Stimulated activated naive CD8-positive, alpha-beta T cell treated with anti-CD3 and anti-CD28 coated beads, Interleukin-15, Interleukin-2, amounts not matched to agents 100 U/mL and 50 U/mL, for 24 hours (primary cell): ENCODE measurements at regions not wholly inside any gene's neighbourhood (a gene's known extent, or its start where the extent isn't known, plus 50 kb on each side); places are given as distances from the start of the nearest gene placed in this dataset.
"Not testable (repeated sequence)": the region's sequence is repeated elsewhere in the genome, so short reads cannot be mapped to it uniquely, and the experiment has no call there.

ENCODE experiments used
- ATAC-seq: fragments of 150-1000 bp; cut with Tn5 transposase; one replicate; pipeline ENCODE4 v1.10.0; 2021
- DNase-seq: peaks from one replicate; pipeline ENCODE4 v3.0.0; 2021

GRCh38 chr17:83019376-83019775 is 60.0 kb upstream of the METRNL start:
- ATAC-seq = no peak
- DNase-seq = no peak

DNA sequence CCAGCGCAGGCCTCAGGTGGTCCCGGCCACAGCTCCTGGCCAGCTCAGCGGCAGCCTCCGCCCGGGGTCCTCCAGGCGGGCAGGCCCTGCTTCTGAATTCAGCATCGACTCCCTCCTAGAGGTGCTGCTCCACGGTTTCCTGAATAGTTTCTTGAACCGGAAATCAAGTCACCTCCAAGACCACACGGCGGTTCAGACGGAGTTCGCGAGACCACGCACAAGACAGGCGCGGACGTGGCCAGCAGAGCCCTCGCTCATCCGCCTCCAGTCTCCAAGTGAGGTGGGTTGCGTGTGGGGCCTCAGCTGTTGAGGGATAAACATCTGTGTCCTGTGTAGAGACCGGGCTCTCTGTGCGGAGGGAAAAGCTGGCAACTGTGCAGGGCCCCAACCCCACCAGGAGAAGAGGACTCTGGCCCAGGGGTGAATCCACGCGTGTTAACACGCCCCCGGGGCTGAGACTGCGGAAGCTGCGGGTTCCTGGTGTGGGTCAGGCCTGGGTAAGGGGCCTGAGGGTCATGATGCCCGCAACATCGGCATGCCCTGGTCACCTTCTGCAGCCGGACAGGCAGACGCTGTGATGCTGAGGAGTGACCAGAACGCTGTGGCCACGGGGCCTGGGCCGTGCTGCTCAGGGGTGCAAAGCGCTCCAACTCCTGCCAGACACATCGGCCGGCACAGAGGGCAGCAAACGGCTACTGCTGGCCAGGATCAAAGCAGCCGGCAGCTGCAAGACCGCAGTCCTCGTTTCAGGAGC is 55.0 kb upstream of the METRNL start:
- peak; percentile 16 for DNase-seq

GRCh38 chr17:83025636-83026280 is 53.7 kb upstream of the METRNL start:
- ATAC-seq (no peak), DNase-seq (no peak)

More for the DNA sequence above, 55.0 kb upstream of the METRNL start:
- peak; percentile 43 for ATAC-seq

- DNase-seq (no peak), ATAC-seq (peak; percentile 48)
These were observed 53.0 kb upstream of the METRNL start for GRCh38 chr17:83026311-83026811.

GRCh38 chr17:83026921-83027320 is 52.5 kb upstream of the METRNL start:
- not testable (repeated sequence) for ATAC-seq, DNase-seq

DNA sequence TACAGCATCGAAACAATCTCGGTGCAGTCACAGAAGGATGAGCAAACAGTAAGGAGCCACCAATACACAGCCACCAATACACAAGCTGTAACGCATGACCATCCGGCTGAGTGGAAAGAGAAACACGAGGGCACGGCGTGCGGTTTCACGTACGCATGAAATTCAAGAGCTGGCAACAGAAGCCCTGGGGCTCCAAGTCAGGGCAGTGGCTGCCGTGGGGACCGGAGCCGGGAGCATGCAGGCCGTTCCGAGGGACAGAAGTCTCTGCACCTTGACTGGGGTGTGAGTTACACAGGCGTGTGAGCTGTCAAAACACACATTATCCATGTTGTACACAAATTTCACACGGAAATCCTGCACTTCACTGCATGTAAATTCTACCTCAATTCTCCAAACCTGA is 50.6 kb upstream of the METRNL start:
- ATAC-seq = no peak

GRCh38 chr17:83029571-83029970 is 49.8 kb upstream of the METRNL start:
- DNase-seq (no peak), ATAC-seq (no peak)

More for the DNA sequence above, 50.6 kb upstream of the METRNL start:
- no peak for DNase-seq
